SK-N-MC (cell line): ENCODE measurements at regions not wholly inside any gene's neighbourhood (a gene's known extent, or its start where the extent isn't known, plus 50 kb on each side); places are given as distances from the start of the nearest gene placed in this dataset.

Source experiments
- EZH2 ChIP-seq: fragments of 200-600 bp; sonication (generic); IDR thresholded peaks from one replicate; pipeline ENCODE4 v1.6.1; 2017; ENCODE audit warnings: antibody characterized with exemption
- POLR2AphosphoS5 ChIP-seq: IDR thresholded peaks from 2 replicates; pipeline ENCODE4 v1.6.1; 2012; ENCODE audit warnings: mild to moderate bottlenecking, low read depth, low read length, borderline replicate concordance

- TF ChIP-seq EZH2 = no peak
- no peak for TF ChIP-seq POLR2AphosphoS5
Measured at GRCh38 chr9:16099732-16100536, 547.1 kb downstream of the CCDC171 start.
